Body of pancreas (tissue), 4 donors: ENCODE measurements at regions not wholly inside any gene's neighbourhood (a gene's known extent, or its start where the extent isn't known, plus 50 kb on each side); places are given as distances from the start of the nearest gene placed in this dataset.
"Not testable (repeated sequence)": the region's sequence is repeated elsewhere in the genome, so short reads cannot be mapped to it uniquely, and the experiment has no call there.

Source experiments
- ATAC-seq: fragments of 150-250 bp; one replicate; pipeline ENCODE4 v1.9.1; 2016
- DNase-seq, 4 donors: peaks; one replicate each; pipeline ENCODE4 v3.0.0-alpha.2; 2019
- H3K27ac ChIP-seq, 4 donors: fragments of 200-600 bp; sonication (generic); 1 replicate in 3 of 4; 2 replicates in 1 of 4; pipeline versions ENCODE4 v1.5.1 to v1.6.1; 2016 to 2019; ENCODE audit warnings: mild to moderate bottlenecking in 1 of 4, mixed read lengths in 1 of 4, moderate library complexity in 1 of 4
- H3K27me3 ChIP-seq, 2 donors: fragments of 200-600 bp; sonication (generic); one replicate each; pipeline ENCODE4 v1.6.0; 2016; ENCODE audit warnings: mild to moderate bottlenecking in 1 of 2
- H3K36me3 ChIP-seq, 2 donors: fragments of 200-600 bp; sonication (generic); replicated peaks in 1 of 2; 2 replicates each; pipeline ENCODE4 v1.5.1; 2016; ENCODE audit warnings: low read depth in 2 of 2; ENCODE audit not compliant: insufficient read depth in 1 of 2
- H3K4me1 ChIP-seq: fragments of 200-600 bp; sonication (generic); one replicate; pipeline ENCODE4 v1.6.0; 2016
- H3K4me3 ChIP-seq, 2 donors: fragments of 200-600 bp; sonication (generic); 1 replicate in 1 of 2; 2 replicates in 1 of 2; pipeline ENCODE4 v1.5.1; 2016 to 2019
- H3K9me3 ChIP-seq, 3 donors: fragments of 200-600 bp; sonication (generic); 1 replicate in 2 of 3; 2 replicates in 1 of 3; pipeline ENCODE4 v1.5.1; 2016
- CTCF ChIP-seq, 7 experiments: fragments of 450-650 bp in 4 of 7; fragments of 200-600 bp in 3 of 7; sonication (generic) in 3 of 7; IDR thresholded peaks; one replicate each; pipeline ENCODE4 v1.5.1; 2016 to 2019; ENCODE audit warnings: antibody characterized with exemption in 7 of 7
- POLR2A ChIP-seq, 3 donors: fragments of 450-650 bp; IDR thresholded peaks; one replicate each; pipeline ENCODE4 v1.6.1; 2016; ENCODE audit warnings: antibody characterized with exemption in 3 of 3, mild to moderate bottlenecking in 2 of 3
- WGBS, 2 donors: methylation state at CpG; one replicate each; pipeline ENCODE4 v1.1.5; 2017; 5-methylcytosine and 5-hydroxymethylcytosine counted together
- intact Hi-C: fragments of 100-400 bp; cut with DNase I; formaldehyde crosslinking; loops from one replicate; pipeline ENCODE4 v1.15.1; 2023

DNA sequence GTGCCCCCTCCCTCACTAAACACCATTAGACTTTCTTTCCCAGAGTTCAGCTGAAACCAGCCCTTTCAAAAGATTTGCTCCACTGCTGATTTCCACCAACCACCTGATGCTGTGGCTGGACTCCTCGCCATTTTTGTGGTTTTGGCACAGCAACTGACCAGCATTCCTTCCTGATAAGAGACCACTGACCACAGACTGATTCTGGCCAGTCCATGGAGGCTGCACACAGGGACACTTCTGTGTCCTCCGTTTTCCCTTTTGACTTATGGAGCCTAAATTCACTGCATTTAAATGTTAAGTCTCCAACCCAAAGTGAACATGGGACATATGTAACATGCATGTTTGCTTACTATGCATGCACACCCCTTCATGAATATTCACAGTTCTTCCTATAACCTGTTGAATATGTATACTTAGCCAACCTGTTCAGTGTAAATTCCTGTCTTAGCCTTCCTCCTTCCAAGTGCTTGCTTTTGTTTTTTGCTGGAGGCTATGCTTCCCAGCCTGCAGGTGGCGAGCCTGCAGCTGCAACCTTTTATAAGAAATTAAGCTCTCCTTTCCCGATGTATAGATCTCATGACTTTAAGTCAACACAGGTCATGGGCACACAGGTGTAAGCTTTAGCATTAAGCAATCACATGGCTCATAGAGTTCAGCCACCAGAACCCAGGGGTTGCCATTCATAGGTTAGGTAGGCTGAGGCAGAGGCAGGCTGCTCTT is 78.7 kb downstream of the ACTL7B start:
- ATAC-seq, result no peak
- no peak overlapping the region for H3K4me3 ChIP-seq
- no peaks in the 10 kb centered on the region for H3K27me3 ChIP-seq
- H3K9me3 ChIP-seq, result no peaks in the 10 kb centered on the region
- DNase-seq, result no peak
- H3K4me1 ChIP-seq, result no peaks in the 10 kb centered on the region
- H3K27ac ChIP-seq, result no peak overlapping the region
- TF ChIP-seq POLR2A (IDR thresholded peaks at IDR 0.05) (no peak), CTCF (IDR thresholded peaks at IDR 0.05) (no peak)
- 47 to 51% methylated on average over 4 of the region's 4 CpGs for WGBS, 2 donors
- no peaks in the 10 kb centered on the region for H3K36me3 ChIP-seq
- intact Hi-C loops, result no loop called here

DNA sequence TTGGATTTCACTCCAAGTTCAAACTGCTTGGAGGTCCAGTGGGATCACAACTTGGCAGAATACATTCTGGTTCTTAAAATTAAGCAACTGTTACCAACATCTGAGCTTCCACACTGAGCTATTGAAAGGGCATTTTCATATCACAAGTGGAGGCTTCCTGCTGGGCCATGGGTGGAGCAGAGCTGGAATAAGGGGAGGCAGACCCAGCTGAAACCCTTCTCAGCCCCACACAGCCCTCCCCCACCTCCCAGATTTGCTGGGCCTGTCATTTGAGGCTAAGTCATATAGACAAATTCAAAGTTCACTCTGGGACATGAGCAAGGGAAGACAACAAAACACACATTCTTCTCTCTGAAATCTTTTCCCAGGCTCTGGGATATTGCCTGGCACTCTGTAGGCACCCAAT is 79.9 kb downstream of the ACTL7B start:
- Histone ChIP-seq H3K9me3 (no peaks in the 10 kb centered on the region), H3K4me3 (no peak overlapping the region), H3K27ac (no peak overlapping the region), H3K36me3 (no peaks in the 10 kb centered on the region), H3K27me3 (no peaks in the 10 kb centered on the region), H3K4me1 (no peaks in the 10 kb centered on the region)
- TF ChIP-seq POLR2A (IDR thresholded peaks at IDR 0.05) (no peak), CTCF (IDR thresholded peaks at IDR 0.05) (no peak)
- no peak for DNase-seq
- no peak for ATAC-seq
- intact Hi-C loops, result no loop called here

- WGBS, 2 donors, result 81 to 89% methylated on average over 7 of the region's 7 CpGs
- H3K9me3 ChIP-seq, intact Hi-C loops, H3K4me3 ChIP-seq, H3K36me3 ChIP-seq, DNase-seq, H3K27me3 ChIP-seq, H3K4me1 ChIP-seq, H3K27ac ChIP-seq, ATAC-seq: not testable (repeated sequence)
These were observed 81.7 kb downstream of the ACTL7B start for GRCh38 chr9:108774088-108774487.

DNA sequence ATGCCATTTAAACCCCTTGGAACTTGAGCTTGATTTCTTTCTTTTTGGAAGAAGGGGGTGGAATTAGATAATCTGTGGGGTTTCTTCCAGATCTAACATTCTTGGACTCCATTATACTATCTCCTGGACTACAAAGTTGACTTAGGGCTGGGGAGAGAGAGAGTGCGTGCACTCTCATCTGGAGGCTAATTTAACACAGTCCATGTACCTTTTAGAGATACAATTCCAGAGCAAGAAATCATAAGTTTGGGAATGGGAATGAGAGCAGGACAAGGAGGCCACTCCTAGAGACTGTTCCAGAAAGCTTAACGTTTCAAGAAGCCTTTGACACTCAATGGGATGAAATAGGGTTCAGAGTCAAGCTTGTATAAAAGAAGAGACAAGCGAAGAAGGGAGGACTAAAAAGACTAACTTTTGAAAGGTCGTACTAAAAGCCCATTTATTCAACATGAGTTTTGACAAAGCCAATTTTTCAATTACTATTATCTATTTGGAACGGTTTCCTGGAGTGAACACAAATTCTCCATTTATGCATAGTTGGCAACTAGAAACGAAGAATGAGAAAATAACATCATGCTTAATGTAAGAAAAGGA is 83.4 kb downstream of the ACTL7B start:
- 60 to 64% methylated on average over 6 of the region's 6 CpGs for WGBS, 2 donors
- no peak for ATAC-seq
- no peaks in the 10 kb centered on the region for H3K4me1 ChIP-seq

DNA sequence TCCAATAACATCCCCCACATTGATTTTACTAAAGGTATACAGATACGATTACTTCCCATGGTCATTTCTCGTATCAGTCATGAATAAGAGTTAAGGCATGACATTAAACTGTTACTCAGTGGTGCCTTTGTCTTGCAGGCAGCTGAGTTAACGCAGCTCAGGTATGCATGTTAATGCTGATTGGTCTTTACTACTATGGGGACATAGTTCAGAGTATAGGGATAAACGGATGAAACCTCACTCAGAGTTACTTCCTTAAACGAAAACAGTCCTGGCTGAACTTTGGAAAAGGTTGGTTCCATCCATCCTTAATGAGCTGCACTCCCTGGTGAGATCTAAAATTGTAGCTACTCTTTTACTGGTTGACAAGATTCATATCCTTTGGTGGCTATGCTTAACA is 87.0 kb downstream of the ACTL7B start:
- intact Hi-C loops, result no loop called here
- Histone ChIP-seq H3K27me3 (no peaks in the 10 kb centered on the region), H3K9me3 (peaks cover 0 to 5% (median 0%) of the 10 kb centered on the region in 3 donors), H3K36me3 (no peaks in the 10 kb centered on the region), H3K4me1 (no peaks in the 10 kb centered on the region), H3K4me3 (no peak overlapping the region), H3K27ac (no peak overlapping the region)
- ATAC-seq (no peak), DNase-seq (no peak)
- TF ChIP-seq CTCF (IDR thresholded peaks at IDR 0.05) (no peak), POLR2A (IDR thresholded peaks at IDR 0.05) (no peak)
- WGBS, 2 donors, result 52 to 65% methylated on average over 5 of the region's 5 CpGs

More for the DNA sequence above, 83.4 kb downstream of the ACTL7B start:
- Histone ChIP-seq H3K27me3 (no peaks in the 10 kb centered on the region), H3K4me3 (no peak overlapping the region), H3K27ac (no peak overlapping the region), H3K9me3 (peaks cover 0 to 5% (median 0%) of the 10 kb centered on the region in 3 donors), H3K36me3 (no peaks in the 10 kb centered on the region)
- intact Hi-C loops, result no loop called here
- no peak for DNase-seq
- no peak for TF ChIP-seq POLR2A (IDR thresholded peaks at IDR 0.05)
- TF ChIP-seq CTCF (IDR thresholded peaks at IDR 0.05), result no peak
